GM20000 (cell line): ENCODE measurements at regions not wholly inside any gene's neighbourhood (a gene's known extent, or its start where the extent isn't known, plus 50 kb on each side); places are given as distances from the start of the nearest gene placed in this dataset.

Source experiments
- DNase-seq: peaks from one replicate; pipeline ENCODE4 v3.0.0; 2012; ENCODE audit warnings: low spot score
- TF ChIP-seq, protein P1 (sequence below): IDR thresholded peaks from 2 replicates; pipeline ENCODE4 v1.5.1; 2012; ENCODE audit warnings: mild to moderate bottlenecking, control low read depth; ENCODE audit errors: extremely low read depth, missing control alignments

DNA sequence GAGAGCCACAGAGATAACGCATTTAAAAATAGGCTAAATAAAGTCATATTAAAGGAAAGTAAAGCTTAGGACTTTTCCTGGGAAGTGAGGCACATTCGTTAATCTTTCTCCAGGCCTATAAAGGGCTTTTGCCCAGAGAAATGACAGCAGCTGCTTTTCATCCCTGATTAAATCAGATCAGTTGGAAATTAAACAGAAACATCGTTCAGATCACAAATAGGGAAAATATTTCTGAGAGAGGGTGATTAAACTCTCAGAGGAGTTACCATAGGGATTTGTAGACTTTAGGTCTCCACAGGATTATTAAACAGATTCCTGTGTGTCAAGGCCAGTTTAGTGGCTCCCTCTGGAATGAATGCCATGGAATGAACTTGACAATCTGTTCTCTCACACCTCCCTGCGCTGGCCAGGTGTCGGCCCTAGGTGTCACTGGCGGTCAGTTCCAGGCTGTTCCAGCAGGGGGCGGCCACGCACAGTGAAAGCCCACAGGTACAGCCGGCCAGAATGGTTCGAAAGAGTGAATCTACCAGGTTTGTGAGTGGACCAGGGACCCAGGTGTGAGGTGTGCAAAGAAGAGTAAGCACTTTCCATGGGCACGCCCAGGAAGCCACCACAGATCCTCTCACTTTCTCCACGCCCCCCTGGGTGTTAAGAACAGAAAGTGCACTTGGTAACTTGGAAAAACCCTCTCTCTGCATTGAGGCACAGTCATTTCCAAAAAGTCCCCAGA lies 253.0 kb upstream of the RASGRP1 start:
- peak; percentile 75 for DNase-seq
- TF ChIP-seq, protein P1, sequence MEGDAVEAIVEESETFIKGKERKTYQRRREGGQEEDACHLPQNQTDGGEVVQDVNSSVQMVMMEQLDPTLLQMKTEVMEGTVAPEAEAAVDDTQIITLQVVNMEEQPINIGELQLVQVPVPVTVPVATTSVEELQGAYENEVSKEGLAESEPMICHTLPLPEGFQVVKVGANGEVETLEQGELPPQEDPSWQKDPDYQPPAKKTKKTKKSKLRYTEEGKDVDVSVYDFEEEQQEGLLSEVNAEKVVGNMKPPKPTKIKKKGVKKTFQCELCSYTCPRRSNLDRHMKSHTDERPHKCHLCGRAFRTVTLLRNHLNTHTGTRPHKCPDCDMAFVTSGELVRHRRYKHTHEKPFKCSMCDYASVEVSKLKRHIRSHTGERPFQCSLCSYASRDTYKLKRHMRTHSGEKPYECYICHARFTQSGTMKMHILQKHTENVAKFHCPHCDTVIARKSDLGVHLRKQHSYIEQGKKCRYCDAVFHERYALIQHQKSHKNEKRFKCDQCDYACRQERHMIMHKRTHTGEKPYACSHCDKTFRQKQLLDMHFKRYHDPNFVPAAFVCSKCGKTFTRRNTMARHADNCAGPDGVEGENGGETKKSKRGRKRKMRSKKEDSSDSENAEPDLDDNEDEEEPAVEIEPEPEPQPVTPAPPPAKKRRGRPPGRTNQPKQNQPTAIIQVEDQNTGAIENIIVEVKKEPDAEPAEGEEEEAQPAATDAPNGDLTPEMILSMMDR, result peak; percentile 98

GRCh38 chr15:38818157-38818790 lies 253.7 kb upstream of the RASGRP1 start:
- DNase-seq, result no peak

DNA sequence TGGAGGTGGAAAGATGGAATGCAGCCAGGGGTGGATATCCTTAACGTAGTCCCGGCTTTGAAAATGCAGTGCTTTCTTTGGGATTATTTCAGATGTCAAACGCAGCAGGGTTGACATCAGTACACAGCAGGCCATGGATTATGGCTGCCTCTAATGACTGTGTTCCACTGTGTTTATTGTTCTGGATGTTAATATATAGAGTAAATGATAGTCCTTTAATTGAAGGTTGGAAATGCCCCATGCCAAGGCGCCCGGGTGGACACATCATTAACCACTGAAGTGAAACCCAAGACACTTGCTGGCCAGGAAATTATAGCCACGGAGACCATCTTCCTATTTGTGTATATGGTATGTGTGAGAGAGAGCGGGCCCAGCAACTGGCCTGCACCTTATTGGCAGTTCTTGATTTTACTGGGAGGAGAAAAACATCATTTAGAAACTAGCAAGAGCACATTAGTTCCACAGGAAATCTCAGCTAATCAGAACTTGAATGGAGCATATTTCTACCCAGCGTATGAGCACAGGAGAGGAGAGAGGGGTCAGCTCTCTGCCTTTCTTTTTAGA lies 254.9 kb upstream of the RASGRP1 start:
- TF ChIP-seq, protein P1, result no peak
- no peak for DNase-seq

More at GRCh38 chr15:38818157-38818790, 253.7 kb upstream of the RASGRP1 start:
- TF ChIP-seq, protein P1, result no peak

GRCh38 chr15:38823263-38823662 lies 258.6 kb upstream of the RASGRP1 start:
- DNase-seq, result no peak
- TF ChIP-seq, protein P1, result no peak

DNA sequence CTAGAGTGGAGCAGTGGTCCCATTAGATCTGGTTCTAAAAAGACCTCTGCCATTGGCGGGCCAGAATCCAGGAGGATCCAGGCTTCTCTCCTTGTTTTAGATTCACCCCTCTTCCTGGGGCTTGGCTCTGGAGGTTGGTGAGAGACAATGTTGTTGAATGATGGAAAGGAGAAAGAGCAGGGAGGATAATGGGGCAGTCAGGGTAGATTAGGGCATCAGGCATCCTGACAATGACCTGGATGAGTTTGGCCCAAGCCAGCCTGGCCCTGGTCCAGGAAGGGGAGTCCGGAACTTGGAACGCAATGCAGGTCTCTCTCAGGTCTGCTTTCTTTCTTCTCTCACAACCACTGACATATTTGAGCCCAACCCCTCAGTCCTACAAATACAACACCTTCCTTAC lies 260.1 kb upstream of the RASGRP1 start:
- TF ChIP-seq, protein P1, result no peak
- DNase-seq, result no peak

GRCh38 chr15:38826880-38827279 lies 262.3 kb upstream of the RASGRP1 start:
- no peak for DNase-seq
- TF ChIP-seq, protein P1, result no peak

- TF ChIP-seq, protein P1, result no peak
- no peak for DNase-seq
Observed at GRCh38 chr15:38828031-38828532, 263.5 kb upstream of the RASGRP1 start.
